ENCODE measurements at regions not wholly inside any gene's neighbourhood (a gene's known extent, or its start where the extent isn't known, plus 50 kb on each side); places are given as distances from the start of the nearest gene placed in this dataset.
"Not testable (repeated sequence)": the region's sequence is repeated elsewhere in the genome, so short reads cannot be mapped to it uniquely, and the experiment has no call there.

DNA sequence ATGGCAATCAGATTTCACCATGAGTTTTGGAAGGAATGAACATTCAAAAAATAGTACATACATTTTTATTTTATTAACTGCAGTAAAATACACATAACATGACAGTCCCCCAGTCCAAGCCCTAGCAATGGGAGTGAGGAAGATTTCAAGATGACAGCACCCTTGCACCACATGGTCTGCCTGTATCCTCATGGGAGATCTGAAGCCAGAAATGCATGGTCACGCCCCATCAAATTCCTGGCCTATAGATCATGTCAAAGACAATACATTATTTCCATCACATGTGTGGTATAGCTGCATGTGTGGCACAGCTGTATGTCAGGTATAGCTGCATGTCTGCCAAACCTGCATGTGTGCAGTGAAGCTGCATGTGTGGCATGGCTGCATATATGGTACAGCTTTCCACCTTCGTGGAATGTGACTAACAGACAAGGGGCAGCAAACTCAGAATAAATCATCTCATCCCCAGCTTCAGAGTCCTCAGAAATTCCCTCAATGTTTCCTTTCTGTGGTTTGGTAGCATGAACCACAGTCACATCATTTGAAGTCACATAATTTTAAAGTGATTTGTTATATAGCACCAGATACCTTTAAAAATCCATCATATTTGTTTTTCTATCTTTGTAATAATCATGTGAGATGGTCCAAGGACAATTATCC, 518.2 kb upstream of the SOX11 start:
- DNase-seq (ENCODE audit: low spot score in 2 of 2), result no peak
- no peaks in the 10 kb centered on the region for H3K36me3 ChIP-seq (replicated peaks)
- H3K9me3 ChIP-seq, result no peaks in the 10 kb centered on the region
- H3K4me1 ChIP-seq, result no peaks in the 10 kb centered on the region
- no peak overlapping the region for H3K4me3 ChIP-seq
- in situ Hi-C loops (cut with MboI; ENCODE audit: low sequenced_read_pairs), result no loop called here
- H3K27me3 ChIP-seq (ENCODE audit: low read depth), result no peaks in the 10 kb centered on the region

DNA sequence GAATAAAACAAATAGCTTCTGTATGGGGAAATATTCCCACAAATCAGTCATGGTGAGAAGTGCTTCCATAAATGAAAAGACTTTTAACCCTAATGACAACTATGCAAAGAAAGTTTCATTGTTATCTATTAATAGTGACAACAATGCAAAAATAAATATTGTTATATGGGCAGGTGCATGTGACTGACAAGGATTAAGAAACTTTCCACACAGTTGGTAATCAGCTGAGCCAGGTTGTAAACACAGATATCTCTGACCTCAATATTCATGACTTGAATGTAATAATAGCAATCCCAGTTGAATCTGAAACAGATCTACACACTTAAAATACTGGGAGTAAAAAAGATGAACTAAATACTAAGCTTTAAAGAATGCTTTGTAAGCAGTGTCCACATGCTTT, 517.0 kb upstream of the SOX11 start:
- in situ Hi-C loops (cut with MboI; ENCODE audit: low sequenced_read_pairs), result no loop called here
- no peaks in the 10 kb centered on the region for H3K27me3 ChIP-seq (ENCODE audit: low read depth)
- H3K4me1 ChIP-seq, result no peaks in the 10 kb centered on the region
- no peaks in the 10 kb centered on the region for H3K36me3 ChIP-seq (replicated peaks)
- no peak for DNase-seq (ENCODE audit: low spot score in 2 of 2)
- no peaks in the 10 kb centered on the region for H3K9me3 ChIP-seq
- no peak overlapping the region for H3K4me3 ChIP-seq

- H3K4me3 ChIP-seq, result no peak overlapping the region
- H3K4me1 ChIP-seq, result no peaks in the 10 kb centered on the region
- no peaks in the 10 kb centered on the region for H3K9me3 ChIP-seq
- no peaks in the 10 kb centered on the region for H3K36me3 ChIP-seq (replicated peaks)
- in situ Hi-C loops (cut with MboI; ENCODE audit: low sequenced_read_pairs), result no loop called here
- H3K27me3 ChIP-seq (ENCODE audit: low read depth), result no peaks in the 10 kb centered on the region
- no peak for DNase-seq (ENCODE audit: low spot score in 2 of 2)
These were observed 515.4 kb upstream of the SOX11 start for GRCh38 chr2:5176764-5177163.

DNA sequence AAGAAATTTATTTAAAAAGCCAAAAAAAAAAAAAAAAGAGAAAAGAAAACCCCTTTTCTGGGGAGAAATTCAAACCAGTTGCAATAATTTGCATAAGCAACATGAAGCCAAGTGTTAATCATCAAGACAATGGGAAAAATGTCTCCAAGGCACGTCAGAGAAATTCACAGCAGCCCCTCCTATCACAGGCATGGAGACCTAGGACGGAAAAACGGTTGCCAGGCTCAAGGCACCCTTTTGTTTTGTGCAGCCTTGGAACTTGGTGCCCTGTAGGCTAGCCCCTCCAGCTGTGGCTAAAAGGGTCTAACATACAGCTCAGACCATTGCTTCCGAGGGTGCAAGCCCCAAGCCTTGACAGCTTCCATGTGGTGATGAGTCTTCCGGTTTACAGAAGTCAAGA, 509.2 kb upstream of the SOX11 start:
- Histone ChIP-seq H3K4me3 (no peak overlapping the region), H3K27me3 (ENCODE audit: low read depth) (no peaks in the 10 kb centered on the region), H3K9me3 (no peaks in the 10 kb centered on the region), H3K36me3 (replicated peaks) (no peaks in the 10 kb centered on the region), H3K4me1 (no peaks in the 10 kb centered on the region)
- in situ Hi-C loops (cut with MboI; ENCODE audit: low sequenced_read_pairs), result no loop called here
- no peak for DNase-seq (ENCODE audit: low spot score in 2 of 2)

GRCh38 chr2:5187283-5187682, 504.9 kb upstream of the SOX11 start:
- Histone ChIP-seq H3K9me3 (no peaks in the 10 kb centered on the region), H3K36me3 (replicated peaks) (no peaks in the 10 kb centered on the region), H3K4me1 (no peaks in the 10 kb centered on the region), H3K27me3 (ENCODE audit: low read depth) (no peaks in the 10 kb centered on the region), H3K4me3 (no peak overlapping the region)
- no peak for DNase-seq (ENCODE audit: low spot score in 2 of 2)
- in situ Hi-C loops (cut with MboI; ENCODE audit: low sequenced_read_pairs), result no loop called here

GRCh38 chr2:5188636-5189035, 503.5 kb upstream of the SOX11 start:
- no peak for DNase-seq (ENCODE audit: low spot score in 2 of 2)
- no peaks in the 10 kb centered on the region for H3K9me3 ChIP-seq
- no peaks in the 10 kb centered on the region for H3K36me3 ChIP-seq (replicated peaks)
- H3K4me3 ChIP-seq, result no peak overlapping the region
- no peaks in the 10 kb centered on the region for H3K4me1 ChIP-seq
- H3K27me3 ChIP-seq (ENCODE audit: low read depth), result no peaks in the 10 kb centered on the region
- in situ Hi-C loops (cut with MboI; ENCODE audit: low sequenced_read_pairs), result no loop called here

DNA sequence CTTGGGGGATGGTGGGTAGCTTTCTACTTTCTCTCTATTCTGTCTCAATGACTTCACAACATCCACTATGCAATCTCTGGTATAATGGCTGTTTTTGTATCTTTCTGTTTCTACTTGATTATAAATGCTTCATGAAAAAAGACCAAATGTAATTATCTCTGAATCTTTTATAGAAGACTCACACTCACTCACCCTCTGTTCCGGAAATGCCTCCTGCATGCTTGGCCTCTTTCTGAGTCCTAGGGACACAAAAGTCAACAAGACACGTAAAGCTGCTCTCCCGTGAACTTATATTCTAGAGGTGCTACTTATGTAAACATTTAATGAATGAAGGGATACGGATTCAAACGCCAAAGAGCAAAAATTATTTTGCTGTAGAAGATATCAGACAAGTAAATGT, 502.2 kb upstream of the SOX11 start:
- DNase-seq (ENCODE audit: low spot score in 2 of 2), result no peak

GRCh38 chr2:5195636-5196035, 496.5 kb upstream of the SOX11 start:
- in situ Hi-C loops (cut with MboI; ENCODE audit: low sequenced_read_pairs), result no loop called here
- no peaks in the 10 kb centered on the region for H3K27me3 ChIP-seq (ENCODE audit: low read depth)
- H3K4me3 ChIP-seq, result no peak overlapping the region
- no peaks in the 10 kb centered on the region for H3K9me3 ChIP-seq
- H3K4me1 ChIP-seq, result no peaks in the 10 kb centered on the region
- no peak for DNase-seq (ENCODE audit: low spot score in 2 of 2)
- no peaks in the 10 kb centered on the region for H3K36me3 ChIP-seq (replicated peaks)

More for the DNA sequence above, 502.2 kb upstream of the SOX11 start:
- Histone ChIP-seq H3K36me3 (replicated peaks) (no peaks in the 10 kb centered on the region), H3K4me3 (no peak overlapping the region), H3K9me3 (no peaks in the 10 kb centered on the region), H3K4me1 (no peaks in the 10 kb centered on the region), H3K27me3 (ENCODE audit: low read depth) (no peaks in the 10 kb centered on the region)
- in situ Hi-C loops (cut with MboI; ENCODE audit: low sequenced_read_pairs), result no loop called here

DNA sequence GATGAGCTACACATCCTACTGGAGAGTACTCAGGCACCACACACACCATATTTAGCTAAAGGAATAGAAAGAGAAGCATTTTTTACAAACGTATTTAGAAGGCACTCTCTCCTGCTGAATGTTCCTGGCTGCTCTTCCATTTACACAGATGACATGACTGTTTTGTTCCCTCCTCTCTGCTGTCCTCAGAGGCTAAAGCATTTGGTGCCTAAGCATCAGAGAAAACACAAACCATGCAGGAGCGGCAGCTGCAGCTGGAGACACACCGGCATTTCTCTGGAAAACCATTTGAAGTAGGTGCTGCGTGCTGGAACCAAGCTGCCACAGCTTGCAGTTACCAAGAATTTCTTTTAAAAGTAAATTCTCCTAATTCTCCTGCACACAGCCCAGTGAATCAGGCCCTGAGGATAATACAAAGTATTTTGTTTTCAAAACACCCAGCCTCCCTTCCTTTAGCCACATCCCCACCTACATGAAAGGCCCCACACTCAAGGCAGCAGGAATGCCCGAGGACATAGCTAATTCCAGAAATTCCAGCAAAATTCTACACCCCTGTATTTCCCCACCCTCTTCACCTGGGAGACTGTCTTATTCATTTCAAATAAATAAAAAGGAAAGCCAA, 488.9 kb upstream of the SOX11 start:
- H3K4me3 ChIP-seq, result no peak overlapping the region
- DNase-seq (ENCODE audit: low spot score in 2 of 2), result no peak
- H3K27me3 ChIP-seq (ENCODE audit: low read depth), result no peaks in the 10 kb centered on the region
- H3K36me3 ChIP-seq (replicated peaks), result no peaks in the 10 kb centered on the region
- H3K9me3 ChIP-seq, result no peaks in the 10 kb centered on the region; the same call in 1 of the 2 replicates
- no peaks in the 10 kb centered on the region for H3K4me1 ChIP-seq
- in situ Hi-C loops (cut with MboI; ENCODE audit: low sequenced_read_pairs), result no loop called here

DNA sequence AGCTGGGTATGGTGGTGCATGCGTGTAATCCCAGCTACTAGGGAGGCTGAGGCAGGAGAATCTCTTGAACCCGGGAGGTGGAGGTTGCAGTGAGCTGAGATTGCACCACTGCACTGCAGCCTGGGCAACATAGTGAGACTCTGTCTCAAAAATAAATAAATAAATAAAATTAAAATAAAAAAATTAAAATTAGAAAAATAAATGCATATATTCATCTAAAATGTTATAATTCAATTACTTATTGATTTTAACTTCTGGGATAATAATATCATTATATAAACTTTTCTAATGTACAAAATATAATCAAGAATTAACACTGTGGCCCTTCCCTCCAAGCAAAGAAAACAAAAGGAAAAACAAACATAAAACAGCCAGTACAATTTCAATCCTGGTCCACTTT, 485.4 kb upstream of the SOX11 start:
- in situ Hi-C loops (cut with MboI; ENCODE audit: low sequenced_read_pairs); H3K4me1 ChIP-seq; H3K9me3 ChIP-seq; H3K4me3 ChIP-seq; H3K27me3 ChIP-seq (ENCODE audit: low read depth); DNase-seq (ENCODE audit: low spot score in 2 of 2); H3K36me3 ChIP-seq (replicated peaks): not testable (repeated sequence)

GRCh38 chr2:5215989-5216607, 476.1 kb upstream of the SOX11 start:
- H3K9me3 ChIP-seq, result no peaks in the 10 kb centered on the region; the same call in 1 of the 2 replicates
- no peak for DNase-seq (ENCODE audit: low spot score in 2 of 2)
- no peaks in the 10 kb centered on the region for H3K27me3 ChIP-seq (ENCODE audit: low read depth)
- H3K4me1 ChIP-seq, result no peaks in the 10 kb centered on the region
- H3K36me3 ChIP-seq (replicated peaks), result no peaks in the 10 kb centered on the region
- no peak overlapping the region for H3K4me3 ChIP-seq
- in situ Hi-C loops (cut with MboI; ENCODE audit: low sequenced_read_pairs), result no loop called here

DNA sequence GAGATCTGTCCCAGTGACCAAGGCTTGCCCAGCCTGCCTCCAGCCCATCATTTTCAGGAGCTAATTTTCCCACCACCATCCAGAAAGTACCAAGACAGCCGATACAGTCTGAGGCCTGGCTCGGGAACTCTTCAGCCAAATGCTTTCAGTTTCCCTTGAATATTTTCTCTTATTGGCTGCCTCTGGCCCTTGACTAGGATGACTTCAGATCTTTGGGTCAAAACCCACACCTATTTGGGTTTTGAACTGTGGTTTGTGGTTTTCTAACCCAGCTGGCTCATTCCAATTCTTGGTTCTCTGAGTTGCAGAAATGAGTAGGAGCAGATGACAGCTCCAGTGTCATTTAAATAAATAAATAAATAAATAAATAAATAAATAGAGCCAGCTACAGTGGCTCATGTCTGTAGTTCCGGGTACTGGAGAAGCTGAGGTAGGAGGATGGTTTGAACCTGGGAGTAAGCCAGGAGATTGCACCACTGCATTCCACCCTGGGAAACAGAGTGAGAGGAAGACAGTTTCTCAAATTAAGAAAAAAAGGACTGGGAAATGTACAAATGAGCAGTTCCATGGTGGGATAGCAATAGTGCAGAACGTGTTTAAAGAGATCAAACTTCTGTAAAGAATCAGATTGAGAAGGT, 465.0 kb upstream of the SOX11 start:
- H3K4me1 ChIP-seq, result no peaks in the 10 kb centered on the region

DNA sequence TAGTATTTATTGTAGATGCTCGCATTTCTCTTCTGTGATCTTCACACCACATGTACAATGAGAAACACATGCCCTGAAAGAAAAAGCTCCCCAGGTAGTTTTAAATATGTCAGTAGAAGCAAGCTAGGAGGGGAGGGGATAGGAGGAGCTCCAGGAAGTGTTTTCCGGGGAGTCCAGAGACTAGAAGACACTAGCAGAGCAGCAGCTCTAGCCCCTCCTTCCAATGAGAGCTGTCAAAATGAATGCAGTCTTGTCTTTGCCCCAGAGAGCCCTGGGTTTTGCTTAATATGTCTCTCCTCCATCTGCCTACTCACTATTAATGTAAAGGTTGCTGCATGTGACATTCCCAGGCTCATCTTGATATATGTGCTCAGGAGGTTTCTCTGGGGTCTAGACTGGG, 462.6 kb upstream of the SOX11 start:
- H3K36me3 ChIP-seq (replicated peaks), result no peaks in the 10 kb centered on the region
- no peaks in the 10 kb centered on the region for H3K4me1 ChIP-seq
- in situ Hi-C loops (cut with MboI; ENCODE audit: low sequenced_read_pairs), result no loop called here
- H3K4me3 ChIP-seq, result no peak overlapping the region
- no peaks in the 10 kb centered on the region for H3K9me3 ChIP-seq
- H3K27me3 ChIP-seq (ENCODE audit: low read depth), result no peaks in the 10 kb centered on the region
- DNase-seq (ENCODE audit: low spot score in 2 of 2), result no peak

More for the DNA sequence above, 465.0 kb upstream of the SOX11 start:
- no peaks in the 10 kb centered on the region; the same call in 1 of the 2 replicates for H3K9me3 ChIP-seq
- no peak overlapping the region for H3K4me3 ChIP-seq
- H3K36me3 ChIP-seq (replicated peaks), result no peaks in the 10 kb centered on the region
- no peaks in the 10 kb centered on the region for H3K27me3 ChIP-seq (ENCODE audit: low read depth)
- DNase-seq (ENCODE audit: low spot score in 2 of 2), result no peak
- in situ Hi-C loops (cut with MboI; ENCODE audit: low sequenced_read_pairs), result no loop called here

- no peaks in the 10 kb centered on the region for H3K27me3 ChIP-seq (ENCODE audit: low read depth)
- DNase-seq (ENCODE audit: low spot score in 2 of 2), result no peak
- H3K9me3 ChIP-seq, result no peaks in the 10 kb centered on the region
- in situ Hi-C loops (cut with MboI; ENCODE audit: low sequenced_read_pairs), result no loop called here
- no peak overlapping the region for H3K4me3 ChIP-seq
- no peaks in the 10 kb centered on the region for H3K4me1 ChIP-seq
- no peaks in the 10 kb centered on the region for H3K36me3 ChIP-seq (replicated peaks)
These were observed 461.7 kb upstream of the SOX11 start for GRCh38 chr2:5230444-5230843.
